SK-N-SH treated with all-trans-retinoic acid at 6 μM for 48 hours (cell line): ENCODE measurements at regions not wholly inside any gene's neighbourhood (a gene's known extent, or its start where the extent isn't known, plus 50 kb on each side); places are given as distances from the start of the nearest gene placed in this dataset.

Experiments
- ARNTL ChIP-seq: fragments of 450-650 bp; formaldehyde crosslinking; IDR thresholded peaks from 2 replicates; pipeline ENCODE4 v1.5.0; 2020; ENCODE audit warnings: low read depth, mild to moderate bottlenecking, moderate library complexity, borderline replicate concordance
- ESRRG ChIP-seq: fragments of 250-450 bp; sonication (Bioruptor Pico); IDR thresholded peaks from 2 replicates; pipeline ENCODE4 v1.6.1; 2021; ENCODE audit warnings: mild to moderate bottlenecking
- ISL1 ChIP-seq: fragments of 250-450 bp; sonication (Bioruptor Pico); IDR thresholded peaks from 2 replicates; pipeline ENCODE4 v2.1.2; 2022; ENCODE audit warnings: mild to moderate bottlenecking, moderate library complexity
- RARB ChIP-seq: fragments of 250-450 bp; sonication (Bioruptor Pico); IDR thresholded peaks from 2 replicates; pipeline ENCODE4 v1.8.0; 2021; ENCODE audit warnings: mild to moderate bottlenecking, moderate library complexity
- ZFP3 ChIP-seq: fragments of 250-450 bp; sonication (Bioruptor Pico); IDR thresholded peaks from 2 replicates; pipeline ENCODE4 v1.5.0; 2020; ENCODE audit warnings: mild to moderate bottlenecking, moderate library complexity
- ZFP30 ChIP-seq: fragments of 450-650 bp; formaldehyde crosslinking; IDR thresholded peaks from 2 replicates; pipeline ENCODE4 v1.5.0; 2022; ENCODE audit warnings: mild to moderate bottlenecking, moderate library complexity
- ZNF70 ChIP-seq: fragments of 450-650 bp; formaldehyde crosslinking; IDR thresholded peaks from 2 replicates; pipeline ENCODE4 v1.5.0; 2020; ENCODE audit warnings: mild to moderate bottlenecking, moderate library complexity
- TF ChIP-seq, protein P1 (sequence below): fragments of 250-450 bp; sonication (Bioruptor Pico); IDR thresholded peaks from 2 replicates; pipeline ENCODE4 v1.8.0; 2020; ENCODE audit warnings: mild to moderate bottlenecking, moderate library complexity, borderline replicate concordance

DNA sequence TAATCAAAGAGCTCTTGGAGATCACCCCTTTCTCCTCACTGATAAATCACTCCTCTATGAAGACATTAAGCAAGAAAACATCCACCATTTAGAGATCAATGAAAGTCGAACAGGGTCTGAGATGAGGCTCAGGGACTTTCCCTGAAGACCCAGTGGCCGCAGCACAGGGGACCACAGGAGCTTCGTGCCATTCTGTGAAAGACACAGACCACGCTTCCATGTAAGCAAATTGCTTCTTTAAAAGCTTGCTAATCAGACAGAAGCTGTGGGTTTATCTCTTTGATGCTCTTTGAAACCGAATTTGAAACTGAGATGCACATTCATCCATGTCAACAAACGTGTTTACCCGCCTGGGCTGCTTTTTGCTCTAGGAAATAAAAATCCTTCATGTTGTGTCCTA, 231.9 kb upstream of the PPP2R2D start:
- TF ChIP-seq ZFP30 (no peak), RARB (no peak), ISL1 (CRISPR knock-in tag) (no peak), ARNTL (CRISPR knock-in tag) (no peak), ESRRG (CRISPR knock-in tag) (no peak), ZFP3 (CRISPR knock-in tag) (no peak), ZNF70 (CRISPR knock-in tag) (no peak)
- TF ChIP-seq, protein P1, sequence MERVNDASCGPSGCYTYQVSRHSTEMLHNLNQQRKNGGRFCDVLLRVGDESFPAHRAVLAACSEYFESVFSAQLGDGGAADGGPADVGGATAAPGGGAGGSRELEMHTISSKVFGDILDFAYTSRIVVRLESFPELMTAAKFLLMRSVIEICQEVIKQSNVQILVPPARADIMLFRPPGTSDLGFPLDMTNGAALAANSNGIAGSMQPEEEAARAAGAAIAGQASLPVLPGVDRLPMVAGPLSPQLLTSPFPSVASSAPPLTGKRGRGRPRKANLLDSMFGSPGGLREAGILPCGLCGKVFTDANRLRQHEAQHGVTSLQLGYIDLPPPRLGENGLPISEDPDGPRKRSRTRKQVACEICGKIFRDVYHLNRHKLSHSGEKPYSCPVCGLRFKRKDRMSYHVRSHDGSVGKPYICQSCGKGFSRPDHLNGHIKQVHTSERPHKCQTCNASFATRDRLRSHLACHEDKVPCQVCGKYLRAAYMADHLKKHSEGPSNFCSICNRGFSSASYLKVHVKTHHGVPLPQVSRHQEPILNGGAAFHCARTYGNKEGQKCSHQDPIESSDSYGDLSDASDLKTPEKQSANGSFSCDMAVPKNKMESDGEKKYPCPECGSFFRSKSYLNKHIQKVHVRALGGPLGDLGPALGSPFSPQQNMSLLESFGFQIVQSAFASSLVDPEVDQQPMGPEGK (CRISPR knock-in tag), result no peak
